Activated B cell treated with CpG ODN at 0.5 μM for 24 hours (primary cell): ENCODE measurements at regions not wholly inside any gene's neighbourhood (a gene's known extent, or its start where the extent isn't known, plus 50 kb on each side); places are given as distances from the start of the nearest gene placed in this dataset.

ENCODE experiments used
- ATAC-seq: fragments of 200-7000 bp; cut with Tn5 transposase; one replicate; pipeline ENCODE4 v1.10.0; 2021; ENCODE audit warnings: low read depth, mild to moderate bottlenecking, moderate library complexity
- CTCF ChIA-PET: fragments of 350-600 bp; sonication (Branson Sonifier 250); formaldehyde crosslinking; loops from one replicate; lab custom pipeline; 2021; ENCODE audit warnings: antibody characterized with exemption; lab: Charles Lee
- POLR2A ChIA-PET: fragments of 350-600 bp; sonication (Branson Sonifier 250); formaldehyde crosslinking; loops from one replicate; lab custom pipeline; 2021; ENCODE audit warnings: antibody characterized with exemption; lab: Charles Lee
- DNase-seq: peaks from one replicate; pipeline ENCODE4 v3.0.0; 2022
- H3K27ac Mint-ChIP-seq: one replicate; pipeline ENCODE4 v1.8.0; 2020; ENCODE audit warnings: mixed read lengths
- H3K27me3 Mint-ChIP-seq: one replicate; pipeline ENCODE4 v1.8.0; 2021; ENCODE audit warnings: mixed read lengths
- H3K36me3 Mint-ChIP-seq: one replicate; pipeline ENCODE4 v1.8.0; 2021; ENCODE audit warnings: low read depth, mixed read lengths
- H3K4me1 Mint-ChIP-seq: one replicate; pipeline ENCODE4 v1.8.0; 2021; ENCODE audit warnings: mixed read lengths
- H3K4me3 Mint-ChIP-seq: one replicate; pipeline ENCODE4 v1.8.0; 2020; ENCODE audit warnings: mild to moderate bottlenecking, mixed read lengths
- H3K9me3 Mint-ChIP-seq: one replicate; pipeline ENCODE4 v1.8.0; 2020; ENCODE audit warnings: mixed read lengths
- CTCF ChIP-seq: fragments of 200-600 bp; IDR thresholded peaks from one replicate; pipeline ENCODE4 v1.8.0; 2022; ENCODE audit warnings: antibody characterized with exemption, mild to moderate bottlenecking
- intact Hi-C: fragments of 100-400 bp; cut with micrococcal nuclease; formaldehyde crosslinking; loops from one replicate; pipeline ENCODE4 v1.15.1; 2024

GRCh38 chr5:63375851-63376250 is 586.4 kb downstream of the HTR1A start:
- Mint-ChIP-seq H3K36me3 (no peaks in the 10 kb centered on the region), H3K4me1 (no peaks in the 10 kb centered on the region), H3K27ac (no peak overlapping the region), H3K9me3 (peaks cover 4% of the 10 kb centered on the region), H3K4me3 (no peak overlapping the region), H3K27me3 (no peaks in the 10 kb centered on the region)
- POLR2A ChIA-PET: no interaction called here
- ATAC-seq: no peak
- TF ChIP-seq CTCF: no peak
- DNase-seq: no peak
- CTCF ChIA-PET: no interaction called here
- intact Hi-C loops: no loop called here

- H3K27me3 Mint-ChIP-seq: no peaks in the 10 kb centered on the region
- no peak for DNase-seq
- H3K27ac Mint-ChIP-seq: no peak overlapping the region
- H3K4me1 Mint-ChIP-seq: no peaks in the 10 kb centered on the region
- ATAC-seq: no peak
- intact Hi-C loops: no loop called here
- no peaks in the 10 kb centered on the region for H3K36me3 Mint-ChIP-seq
- CTCF ChIA-PET: no interaction called here
- H3K9me3 Mint-ChIP-seq: peaks cover 4% of the 10 kb centered on the region
- no peak overlapping the region for H3K4me3 Mint-ChIP-seq
- TF ChIP-seq CTCF: no peak
- POLR2A ChIA-PET: no interaction called here
These were observed 588.2 kb downstream of the HTR1A start for GRCh38 chr5:63374085-63374484.

- H3K27ac Mint-ChIP-seq: no peak overlapping the region
- H3K9me3 Mint-ChIP-seq: peaks cover 7% of the 10 kb centered on the region
- intact Hi-C loops: no loop called here
- ATAC-seq (no peak), DNase-seq (no peak)
- H3K4me1 Mint-ChIP-seq: no peaks in the 10 kb centered on the region
- CTCF ChIA-PET: no interaction called here
- no peak for TF ChIP-seq CTCF
- POLR2A ChIA-PET: no interaction called here
- no peaks in the 10 kb centered on the region for H3K36me3 Mint-ChIP-seq
- no peaks in the 10 kb centered on the region for H3K27me3 Mint-ChIP-seq
- no peak overlapping the region for H3K4me3 Mint-ChIP-seq
These were observed 611.1 kb downstream of the HTR1A start for GRCh38 chr5:63351164-63351563.

GRCh38 chr5:63346451-63346850 is 615.8 kb downstream of the HTR1A start:
- no peak overlapping the region for H3K27ac Mint-ChIP-seq
- H3K4me1 Mint-ChIP-seq: no peaks in the 10 kb centered on the region
- no peak overlapping the region for H3K4me3 Mint-ChIP-seq
- no peaks in the 10 kb centered on the region for H3K27me3 Mint-ChIP-seq
- intact Hi-C loops: no loop called here
- H3K36me3 Mint-ChIP-seq: no peaks in the 10 kb centered on the region
- ATAC-seq (no peak), DNase-seq (no peak)
- ChIA-PET CTCF (no interaction called here), POLR2A (no interaction called here)
- TF ChIP-seq CTCF: no peak
- H3K9me3 Mint-ChIP-seq: peaks cover 3% of the 10 kb centered on the region

- ChIA-PET CTCF (no interaction called here), POLR2A (no interaction called here)
- H3K27me3 Mint-ChIP-seq: no peaks in the 10 kb centered on the region
- H3K9me3 Mint-ChIP-seq: peaks cover 2% of the 10 kb centered on the region
- H3K4me1 Mint-ChIP-seq: no peaks in the 10 kb centered on the region
- DNase-seq: no peak
- no peaks in the 10 kb centered on the region for H3K36me3 Mint-ChIP-seq
- no peak overlapping the region for H3K27ac Mint-ChIP-seq
- no peak overlapping the region for H3K4me3 Mint-ChIP-seq
- ATAC-seq: no peak
- TF ChIP-seq CTCF: no peak
- intact Hi-C loops: no loop called here
These were observed 620.8 kb downstream of the HTR1A start for GRCh38 chr5:63341442-63341841.
